Breast epithelium (tissue), 4 donors: ENCODE measurements at regions not wholly inside any gene's neighbourhood (a gene's known extent, or its start where the extent isn't known, plus 50 kb on each side); places are given as distances from the start of the nearest gene placed in this dataset.

Experiments
- DNase-seq, 2 donors: peaks; one replicate each; pipeline ENCODE4 v3.0.0-alpha.2; 2019; ENCODE audit warnings: low spot score in 2 of 2
- H3K27ac ChIP-seq, 2 donors: fragments of 200-600 bp; sonication (generic) in 1 of 2; one replicate each; pipeline ENCODE4 v1.5.1; 2016 to 2019; ENCODE audit warnings: mild to moderate bottlenecking in 1 of 2
- H3K27me3 ChIP-seq, 2 donors: fragments of 200-600 bp; sonication (generic) in 1 of 2; one replicate each; pipeline versions ENCODE4 v1.5.1 to v1.6.0; 2017 to 2019; ENCODE audit warnings: control low read depth in 1 of 2, mild to moderate bottlenecking in 1 of 2
- H3K36me3 ChIP-seq: fragments of 200-600 bp; one replicate; pipeline ENCODE4 v1.5.1; 2019
- H3K4me1 ChIP-seq, 2 donors: fragments of 200-600 bp; sonication (generic); one replicate each; pipeline ENCODE4 v1.5.1; 2016 to 2019; ENCODE audit warnings: control low read depth in 1 of 2
- H3K4me3 ChIP-seq, 3 donors: fragments of 200-600 bp; sonication (generic); 1 replicate in 2 of 3; 2 replicates in 1 of 3; pipeline ENCODE4 v1.5.1; 2016 to 2019; ENCODE audit warnings: mild to moderate bottlenecking in 3 of 3, moderate library complexity in 2 of 3
- H3K9me3 ChIP-seq, 2 donors: fragments of 200-600 bp; sonication (generic) in 1 of 2; one replicate each; pipeline ENCODE4 v1.5.1; 2016 to 2019; ENCODE audit warnings: control low read depth in 1 of 2
- POLR2A ChIP-seq: fragments of 450-650 bp; IDR thresholded peaks from one replicate; pipeline ENCODE4 v1.6.1; 2016; ENCODE audit warnings: antibody characterized with exemption, mild to moderate bottlenecking, moderate library complexity
- POLR2AphosphoS5 ChIP-seq, 3 donors: sonication (generic); formaldehyde crosslinking; IDR thresholded peaks; one replicate each; pipeline ENCODE4 v1.6.1; 2017; ENCODE audit warnings: antibody characterized with exemption in 3 of 3
- intact Hi-C: fragments of 100-400 bp; cut with DNase I; formaldehyde crosslinking; loops from one replicate; pipeline ENCODE4 v1.15.1; 2023; ENCODE audit warnings: low total_unique reads
- TF ChIP-seq, protein P1 (sequence below), 3 donors: fragments of 450-650 bp; IDR thresholded peaks; one replicate each; pipeline ENCODE4 v1.5.1; 2016 to 2017; ENCODE audit warnings: antibody characterized with exemption in 3 of 3, mild to moderate bottlenecking in 3 of 3, moderate library complexity in 3 of 3

DNA sequence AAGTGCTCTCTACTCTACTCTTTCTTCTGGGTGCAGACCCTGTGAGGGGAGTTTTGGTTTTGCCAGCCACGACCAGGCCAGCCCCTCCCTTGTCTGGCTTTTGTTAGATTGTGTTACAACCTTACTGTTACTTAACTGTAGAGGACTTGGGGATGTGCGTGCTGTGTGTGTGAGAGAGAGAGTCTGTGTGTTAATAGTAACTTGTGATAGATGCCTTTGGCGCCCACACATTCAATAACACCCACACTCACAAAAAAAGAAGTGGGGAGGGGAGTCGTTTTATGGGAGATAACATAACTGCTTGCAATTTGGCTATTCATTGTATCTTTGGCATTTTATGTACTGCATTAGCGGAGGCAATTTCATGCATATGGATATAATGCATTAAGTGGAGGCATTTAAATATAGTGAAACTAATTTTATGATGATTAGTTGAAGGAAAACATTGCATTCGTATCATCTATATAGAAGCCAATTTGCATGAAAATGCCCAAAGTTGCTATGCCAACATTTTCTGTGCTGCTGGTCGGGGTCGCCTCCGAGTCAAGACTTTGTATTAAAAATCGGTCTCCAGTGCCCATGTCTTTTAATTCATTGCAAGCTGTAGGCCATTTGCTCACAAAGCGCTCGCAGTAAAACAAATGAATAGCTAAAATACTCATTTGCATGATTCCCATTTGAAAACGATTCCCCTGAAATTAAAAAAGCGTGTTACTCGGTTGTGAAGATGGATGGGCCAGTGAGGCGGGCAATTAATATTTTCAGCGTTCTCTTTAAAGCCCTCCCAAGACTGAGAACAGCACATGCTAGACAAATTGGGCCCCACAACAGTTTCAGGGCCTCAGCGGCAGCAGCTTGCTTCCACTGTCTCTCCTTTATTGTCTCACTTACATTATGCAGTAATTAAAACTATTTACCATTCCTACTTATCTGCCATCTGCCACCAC lies 158.5 kb upstream of the SMAD3 start:
- Histone ChIP-seq H3K27me3 (no peaks in the 10 kb centered on the region), H3K4me3 (no peak overlapping the region), H3K4me1 (peaks cover 0 to 7% of the 10 kb centered on the region in 2 donors), H3K27ac (no peak overlapping the region), H3K36me3 (no peaks in the 10 kb centered on the region), H3K9me3 (no peaks in the 10 kb centered on the region)
- intact Hi-C loops, result no loop called here
- no peak for DNase-seq
- TF ChIP-seq POLR2AphosphoS5 (IDR thresholded peaks at IDR 0.05) (no peak), POLR2A (no peak)

DNA sequence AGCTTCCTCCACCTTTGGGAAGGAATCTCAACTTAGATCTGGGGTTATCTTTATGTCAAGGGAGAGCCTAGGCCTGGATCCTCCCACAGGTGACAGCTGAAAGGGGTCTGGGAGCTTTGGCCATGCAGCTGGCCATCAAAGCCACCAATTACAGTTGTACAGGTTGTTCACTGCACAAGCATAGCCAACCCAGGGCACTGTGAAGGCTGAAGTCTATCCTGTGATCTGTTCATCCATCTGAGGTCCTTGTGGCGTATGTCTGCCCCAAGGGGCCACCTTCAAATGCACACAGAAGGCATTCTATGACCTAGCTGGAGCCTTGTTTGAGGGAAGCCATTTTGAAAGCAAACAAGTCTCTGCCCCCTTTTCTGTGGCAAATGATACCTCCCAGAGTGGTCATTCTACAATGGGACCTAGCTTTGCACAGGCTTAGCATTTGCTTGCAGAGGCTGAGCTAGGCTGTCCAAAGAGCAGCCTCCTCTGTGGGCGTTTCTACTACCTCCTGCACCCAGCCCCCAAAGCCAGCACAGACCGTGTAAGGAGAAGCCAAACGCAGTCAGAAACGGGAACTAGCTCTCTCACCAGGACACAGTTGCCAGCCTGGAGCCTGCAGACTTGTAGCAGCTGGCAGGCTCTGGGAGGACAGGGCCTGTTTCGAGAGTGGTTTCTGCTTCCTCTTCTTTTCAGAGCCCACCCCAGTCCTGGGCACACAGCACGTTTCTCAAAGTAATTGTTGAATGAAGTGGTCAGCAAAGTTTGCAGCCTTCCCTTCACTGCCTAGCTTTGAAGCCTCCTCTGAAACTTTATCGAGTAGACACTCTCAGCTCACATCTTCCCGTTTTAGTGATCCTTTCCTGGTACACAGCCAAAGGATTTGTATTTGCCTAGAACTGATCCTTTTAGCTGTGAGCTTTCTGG lies 157.3 kb upstream of the SMAD3 start:
- peaks cover 0 to 7% of the 10 kb centered on the region in 2 donors for H3K4me1 ChIP-seq
- TF ChIP-seq POLR2AphosphoS5 (IDR thresholded peaks at IDR 0.05) (no peak), POLR2A (no peak)
- TF ChIP-seq, protein P1, sequence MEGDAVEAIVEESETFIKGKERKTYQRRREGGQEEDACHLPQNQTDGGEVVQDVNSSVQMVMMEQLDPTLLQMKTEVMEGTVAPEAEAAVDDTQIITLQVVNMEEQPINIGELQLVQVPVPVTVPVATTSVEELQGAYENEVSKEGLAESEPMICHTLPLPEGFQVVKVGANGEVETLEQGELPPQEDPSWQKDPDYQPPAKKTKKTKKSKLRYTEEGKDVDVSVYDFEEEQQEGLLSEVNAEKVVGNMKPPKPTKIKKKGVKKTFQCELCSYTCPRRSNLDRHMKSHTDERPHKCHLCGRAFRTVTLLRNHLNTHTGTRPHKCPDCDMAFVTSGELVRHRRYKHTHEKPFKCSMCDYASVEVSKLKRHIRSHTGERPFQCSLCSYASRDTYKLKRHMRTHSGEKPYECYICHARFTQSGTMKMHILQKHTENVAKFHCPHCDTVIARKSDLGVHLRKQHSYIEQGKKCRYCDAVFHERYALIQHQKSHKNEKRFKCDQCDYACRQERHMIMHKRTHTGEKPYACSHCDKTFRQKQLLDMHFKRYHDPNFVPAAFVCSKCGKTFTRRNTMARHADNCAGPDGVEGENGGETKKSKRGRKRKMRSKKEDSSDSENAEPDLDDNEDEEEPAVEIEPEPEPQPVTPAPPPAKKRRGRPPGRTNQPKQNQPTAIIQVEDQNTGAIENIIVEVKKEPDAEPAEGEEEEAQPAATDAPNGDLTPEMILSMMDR (IDR thresholded peaks at IDR 0.05), result no peak
- no peak overlapping the region for H3K4me3 ChIP-seq
- intact Hi-C loops, result no loop called here
- H3K9me3 ChIP-seq, result no peaks in the 10 kb centered on the region
- no peak overlapping the region for H3K27ac ChIP-seq
- no peaks in the 10 kb centered on the region for H3K27me3 ChIP-seq
- no peaks in the 10 kb centered on the region for H3K36me3 ChIP-seq
- DNase-seq, result no peak

DNA sequence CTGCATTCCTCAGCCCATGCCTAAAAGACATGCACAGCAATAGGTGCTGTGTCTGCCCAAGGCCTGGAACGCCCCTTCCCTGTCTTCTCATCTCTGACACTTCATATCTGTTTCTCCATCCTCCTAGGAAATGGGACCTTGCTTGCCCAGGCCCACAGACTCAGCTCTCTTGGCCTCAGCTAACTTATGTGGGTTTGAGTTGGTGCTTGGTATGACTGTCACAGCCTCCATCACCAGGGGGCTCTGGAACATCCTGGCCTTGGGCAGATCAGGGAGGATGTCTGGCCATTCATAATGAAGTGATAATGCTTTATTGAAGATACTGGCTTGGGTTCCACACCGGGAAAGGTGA lies 156.7 kb upstream of the SMAD3 start:
- Histone ChIP-seq H3K4me1 (peaks cover 0 to 7% of the 10 kb centered on the region in 2 donors), H3K27me3 (no peaks in the 10 kb centered on the region), H3K9me3 (no peaks in the 10 kb centered on the region), H3K36me3 (no peaks in the 10 kb centered on the region), H3K4me3 (no peak overlapping the region), H3K27ac (no peak overlapping the region)
- intact Hi-C loops, result no loop called here
- DNase-seq, result no peak
- TF ChIP-seq, protein P1 (IDR thresholded peaks at IDR 0.05), result no peak
- no peak for TF ChIP-seq POLR2AphosphoS5 (IDR thresholded peaks at IDR 0.05)
- no peak for TF ChIP-seq POLR2A

DNA sequence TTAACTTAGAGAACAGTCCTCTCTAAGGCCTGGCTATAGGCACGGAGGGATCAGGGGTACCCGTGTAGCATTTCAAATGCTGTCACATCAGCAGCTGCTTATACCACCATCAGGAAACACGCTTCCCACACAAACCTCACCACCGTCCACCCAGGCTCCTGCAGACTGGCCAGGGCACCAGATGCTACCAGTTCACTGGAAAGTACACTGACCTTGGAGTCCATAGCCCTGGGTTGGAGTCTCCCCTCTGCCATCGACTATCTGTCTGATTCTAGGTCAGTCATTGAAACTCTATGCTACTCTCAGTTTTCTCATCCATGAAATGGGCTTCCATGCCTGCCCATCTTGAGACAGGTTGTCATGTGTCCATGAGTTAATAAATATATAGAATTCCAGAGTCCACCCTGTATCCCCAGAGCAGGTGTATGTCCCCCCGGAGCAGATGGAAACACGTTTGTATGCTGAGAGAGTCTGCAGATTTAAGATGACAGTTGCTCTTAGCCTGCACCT lies 156.0 kb upstream of the SMAD3 start:
- TF ChIP-seq, protein P1 (IDR thresholded peaks at IDR 0.05), result no peak
- no peak for TF ChIP-seq POLR2A
- no peak for TF ChIP-seq POLR2AphosphoS5 (IDR thresholded peaks at IDR 0.05)
- Histone ChIP-seq H3K27me3 (no peaks in the 10 kb centered on the region), H3K4me3 (no peak overlapping the region), H3K27ac (no peak overlapping the region), H3K4me1 (peaks cover 0 to 7% of the 10 kb centered on the region in 2 donors), H3K9me3 (no peaks in the 10 kb centered on the region), H3K36me3 (no peaks in the 10 kb centered on the region)
- DNase-seq, result no peak
- intact Hi-C loops, result no loop called here

DNA sequence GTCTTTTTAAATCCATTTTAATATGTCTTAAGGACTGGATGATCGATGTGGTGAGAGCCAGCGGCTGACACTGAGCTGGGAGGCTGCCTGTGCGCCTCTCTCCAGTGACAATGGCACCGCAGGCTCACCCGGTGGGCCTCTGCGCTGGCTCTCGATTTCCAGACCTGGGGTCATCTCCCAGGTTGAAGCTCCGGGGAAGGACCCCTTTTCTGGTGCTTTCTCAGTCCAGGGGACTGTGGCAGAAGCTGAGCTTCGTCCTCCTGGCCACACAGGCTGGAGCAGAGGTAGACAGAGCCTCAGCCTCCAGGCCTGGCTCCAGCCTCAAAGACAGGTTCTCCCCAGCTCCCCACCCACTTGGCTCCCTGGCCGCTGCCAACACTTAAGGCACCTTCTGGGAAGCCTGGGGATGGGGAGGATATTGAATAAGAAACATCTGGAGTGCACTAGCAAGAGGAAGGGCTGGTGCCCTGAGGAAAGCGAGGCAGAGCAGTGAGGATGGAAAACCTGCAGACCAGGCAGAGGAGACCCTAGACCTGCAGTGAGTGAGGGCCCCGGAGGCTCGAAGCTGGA lies 154.2 kb upstream of the SMAD3 start:
- Histone ChIP-seq H3K9me3 (no peaks in the 10 kb centered on the region), H3K27me3 (no peaks in the 10 kb centered on the region), H3K27ac (no peak overlapping the region), H3K4me1 (peaks cover 0 to 7% of the 10 kb centered on the region in 2 donors), H3K4me3 (no peak overlapping the region), H3K36me3 (no peaks in the 10 kb centered on the region)
- intact Hi-C loops, result no loop called here
- TF ChIP-seq, protein P1 (IDR thresholded peaks at IDR 0.05), result no peak
- TF ChIP-seq POLR2AphosphoS5 (IDR thresholded peaks at IDR 0.05), result no peak
- TF ChIP-seq POLR2A, result no peak
- DNase-seq, result no peak
